Omental fat pad (tissue), 3 donors: ENCODE measurements at regions not wholly inside any gene's neighbourhood (a gene's known extent, or its start where the extent isn't known, plus 50 kb on each side); places are given as distances from the start of the nearest gene placed in this dataset.
"Not testable (repeated sequence)": the region's sequence is repeated elsewhere in the genome, so short reads cannot be mapped to it uniquely, and the experiment has no call there.

Source experiments
- ATAC-seq: fragments of 150-250 bp; one replicate; pipeline ENCODE4 v1.9.1; 2016; ENCODE audit warnings: mild to moderate bottlenecking, moderate library complexity; ENCODE audit not compliant: low FRiP score
- DNase-seq: peaks from one replicate; pipeline ENCODE4 v3.0.0-alpha.2; 2019; ENCODE audit warnings: low spot score
- TF ChIP-seq, protein P1 (sequence below), 3 donors: fragments of 450-650 bp; IDR thresholded peaks; one replicate each; pipeline ENCODE4 v1.5.1; 2016 to 2017; ENCODE audit warnings: antibody characterized with exemption in 3 of 3, mild to moderate bottlenecking in 3 of 3, moderate library complexity in 2 of 3

DNA sequence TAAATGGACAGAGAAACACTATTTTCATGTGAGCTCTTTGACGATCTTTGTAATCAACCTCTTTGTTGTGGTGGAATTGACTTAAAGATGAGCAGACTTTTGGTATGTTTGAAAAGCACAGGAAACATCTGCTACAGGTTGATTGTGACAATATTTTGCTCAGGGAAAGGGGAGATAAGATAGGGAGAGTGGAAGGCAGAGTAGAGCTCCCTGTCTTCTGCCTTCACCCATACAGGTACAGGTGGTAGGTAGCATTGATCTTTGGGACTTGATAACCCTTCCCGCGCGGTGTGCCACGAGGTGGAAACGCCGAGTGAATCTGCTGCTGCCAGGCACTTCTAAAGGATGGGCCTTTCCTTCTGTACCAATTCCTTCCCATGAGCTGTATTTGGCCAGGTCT, 183.6 kb downstream of the UTRN start:
- TF ChIP-seq, protein P1, sequence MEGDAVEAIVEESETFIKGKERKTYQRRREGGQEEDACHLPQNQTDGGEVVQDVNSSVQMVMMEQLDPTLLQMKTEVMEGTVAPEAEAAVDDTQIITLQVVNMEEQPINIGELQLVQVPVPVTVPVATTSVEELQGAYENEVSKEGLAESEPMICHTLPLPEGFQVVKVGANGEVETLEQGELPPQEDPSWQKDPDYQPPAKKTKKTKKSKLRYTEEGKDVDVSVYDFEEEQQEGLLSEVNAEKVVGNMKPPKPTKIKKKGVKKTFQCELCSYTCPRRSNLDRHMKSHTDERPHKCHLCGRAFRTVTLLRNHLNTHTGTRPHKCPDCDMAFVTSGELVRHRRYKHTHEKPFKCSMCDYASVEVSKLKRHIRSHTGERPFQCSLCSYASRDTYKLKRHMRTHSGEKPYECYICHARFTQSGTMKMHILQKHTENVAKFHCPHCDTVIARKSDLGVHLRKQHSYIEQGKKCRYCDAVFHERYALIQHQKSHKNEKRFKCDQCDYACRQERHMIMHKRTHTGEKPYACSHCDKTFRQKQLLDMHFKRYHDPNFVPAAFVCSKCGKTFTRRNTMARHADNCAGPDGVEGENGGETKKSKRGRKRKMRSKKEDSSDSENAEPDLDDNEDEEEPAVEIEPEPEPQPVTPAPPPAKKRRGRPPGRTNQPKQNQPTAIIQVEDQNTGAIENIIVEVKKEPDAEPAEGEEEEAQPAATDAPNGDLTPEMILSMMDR (IDR thresholded peaks at IDR 0.05): no peak
- ATAC-seq (no peak), DNase-seq (no peak)

DNA sequence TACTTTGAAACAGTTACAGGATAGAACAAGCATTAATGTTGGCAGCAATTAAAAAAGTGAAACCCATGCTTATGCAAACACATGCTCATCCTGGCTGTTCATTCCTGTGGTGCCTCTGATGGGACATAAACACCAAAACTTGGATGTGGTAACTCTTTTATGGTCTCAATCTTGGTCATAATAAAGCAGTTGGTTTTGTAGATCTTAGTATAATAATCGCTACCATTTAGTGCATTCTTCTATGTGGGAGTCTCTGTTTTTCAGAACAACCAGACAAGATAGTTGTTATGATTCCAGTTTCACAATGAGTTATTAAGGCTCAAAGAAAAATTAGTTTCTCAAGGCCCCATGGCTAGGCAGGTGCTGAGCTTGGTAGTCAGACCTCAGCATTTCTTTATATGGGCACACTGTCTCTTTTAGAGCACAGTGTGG, 184.0 kb downstream of the UTRN start:
- DNase-seq (no peak), ATAC-seq (no peak)
- TF ChIP-seq, protein P1 (IDR thresholded peaks at IDR 0.05): no peak

DNA sequence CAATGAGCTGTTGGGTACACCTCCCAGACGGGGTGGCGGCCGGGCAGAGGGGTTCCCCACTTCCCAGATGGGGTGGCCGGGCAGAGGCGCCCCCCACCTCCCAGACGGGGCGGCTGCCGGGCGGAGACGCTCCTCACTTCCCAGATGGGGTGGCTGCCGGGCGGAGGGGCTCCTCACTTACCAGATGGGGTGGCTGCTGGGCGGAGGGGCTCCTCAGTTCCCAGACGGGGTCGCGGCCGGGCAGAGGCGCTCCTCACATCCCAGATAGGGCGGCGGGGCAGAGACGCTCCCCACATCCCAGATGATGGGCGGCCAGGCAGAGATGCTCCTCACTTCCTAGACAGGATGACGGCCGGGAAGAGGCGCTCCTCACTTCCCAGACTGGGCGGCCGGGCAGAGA, 185.1 kb downstream of the UTRN start:
- not testable (repeated sequence) for ATAC-seq, DNase-seq

DNA sequence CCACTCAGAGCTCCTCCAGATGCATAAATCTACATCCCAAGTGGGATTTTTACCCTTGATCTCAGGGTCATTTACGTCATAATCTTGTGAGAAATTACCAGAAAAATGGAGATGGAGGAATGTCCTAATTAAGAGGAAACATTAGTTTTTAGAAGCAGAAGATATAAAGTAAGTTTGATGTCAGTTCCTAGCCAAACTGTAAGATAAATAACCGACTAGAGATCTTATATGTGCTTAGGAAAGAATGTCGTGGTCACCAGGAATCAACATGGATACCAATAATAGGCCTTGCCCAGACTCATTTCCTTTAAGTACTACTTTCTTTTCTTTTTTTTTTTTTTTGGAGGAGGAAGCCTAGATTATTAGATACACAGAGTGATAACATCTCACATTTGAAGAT, 186.9 kb downstream of the UTRN start:
- ATAC-seq: no peak
- no peak for DNase-seq
- TF ChIP-seq, protein P1 (IDR thresholded peaks at IDR 0.05): no peak

DNA sequence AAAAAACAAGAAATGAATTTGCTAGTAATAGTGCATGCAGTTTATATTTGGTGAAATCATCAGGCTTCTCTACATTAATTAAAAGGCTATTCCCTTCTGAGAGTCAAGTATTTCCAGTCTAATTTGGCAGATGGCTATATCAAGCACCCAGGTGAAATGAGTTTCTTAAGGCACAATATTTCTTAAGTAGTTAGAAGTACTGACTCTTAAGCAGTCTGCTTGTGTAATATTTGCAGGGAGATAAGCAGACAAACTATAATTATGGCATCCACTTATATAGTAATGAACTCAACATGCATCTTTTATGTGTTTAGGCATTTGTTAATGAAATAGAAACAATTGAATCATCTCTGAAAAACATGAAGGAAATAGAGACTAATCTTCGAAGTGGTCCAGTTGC, 189.2 kb downstream of the UTRN start:
- ATAC-seq: no peak
- TF ChIP-seq, protein P1 (IDR thresholded peaks at IDR 0.05): no peak
- DNase-seq: no peak

DNA sequence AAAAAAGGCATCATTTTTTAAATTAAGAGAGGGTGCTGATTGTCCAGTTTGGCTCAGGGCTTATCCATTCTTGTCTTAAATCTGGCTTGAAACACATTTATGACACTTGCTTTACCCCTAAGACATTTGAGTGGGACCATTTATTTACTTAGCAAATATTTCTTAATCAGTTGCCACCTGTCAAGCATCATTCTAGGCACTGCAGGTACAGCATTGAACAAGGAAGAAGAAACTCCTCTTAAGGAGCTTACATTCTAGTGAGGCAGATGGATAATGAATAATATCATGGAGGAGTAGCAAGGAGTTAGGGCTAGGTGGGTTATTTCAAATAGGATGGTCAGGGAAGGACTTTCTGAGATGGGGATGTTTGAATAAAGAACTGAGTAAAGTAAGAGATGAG, 189.8 kb downstream of the UTRN start:
- ATAC-seq (no peak), DNase-seq (no peak)
- TF ChIP-seq, protein P1 (IDR thresholded peaks at IDR 0.05): no peak

DNA sequence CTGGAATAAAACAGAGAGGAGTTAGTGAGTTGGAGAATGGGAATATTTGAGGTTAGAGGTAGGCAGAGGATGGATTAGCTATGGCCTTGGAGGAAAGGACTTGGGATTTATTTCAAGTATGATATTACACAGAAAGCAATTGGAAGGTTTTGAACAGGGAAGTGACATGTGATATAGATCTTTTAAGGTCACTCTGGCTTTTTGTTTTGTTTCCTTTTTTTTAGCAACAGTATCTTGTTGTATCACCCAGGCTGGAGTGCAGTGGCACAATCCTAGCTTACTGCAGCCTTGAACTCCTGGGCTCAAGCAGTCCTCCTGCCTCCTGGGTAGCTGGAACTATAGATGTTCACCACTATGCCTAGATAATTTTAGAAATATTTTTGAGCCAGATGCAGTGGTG, 190.3 kb downstream of the UTRN start:
- DNase-seq: no peak
- TF ChIP-seq, protein P1 (IDR thresholded peaks at IDR 0.05): no peak
- ATAC-seq: no peak

DNA sequence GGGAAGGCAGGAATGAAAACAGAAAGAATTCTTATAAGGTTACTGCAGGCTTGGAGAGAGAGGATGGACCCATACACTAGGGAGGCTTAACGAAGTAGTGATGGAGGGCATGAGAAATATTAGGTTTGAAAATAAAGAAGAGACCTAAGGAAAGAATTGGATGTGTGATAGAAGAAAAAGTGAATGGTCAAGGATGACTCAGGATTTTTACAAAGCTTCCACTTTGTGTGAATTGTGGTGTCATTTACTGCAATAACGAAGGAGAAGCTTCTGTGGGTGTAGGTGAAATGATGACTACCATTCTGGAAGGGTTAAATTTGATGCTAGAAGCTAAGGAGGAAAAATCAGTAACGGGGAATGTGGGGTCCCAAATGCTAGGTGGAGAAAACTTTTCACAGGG, 191.2 kb downstream of the UTRN start:
- no peak for DNase-seq
- TF ChIP-seq, protein P1 (IDR thresholded peaks at IDR 0.05): no peak
- ATAC-seq: no peak
